ENCODE measurements at regions not wholly inside any gene's neighbourhood (a gene's known extent, or its start where the extent isn't known, plus 50 kb on each side); places are given as distances from the start of the nearest gene placed in this dataset.

GRCh38 chr13:44270150-44270549 is 103.5 kb upstream of the SERP2 start:
- TF ChIP-seq POLR2A (IDR thresholded peaks at IDR 0.05) = no peak
- TF ChIP-seq CTCF (IDR thresholded peaks at IDR 0.05) = no peak

Measured in uterus (tissue), 2 donors.